ENCODE measurements at regions not wholly inside any gene's neighbourhood (a gene's known extent, or its start where the extent isn't known, plus 50 kb on each side); places are given as distances from the start of the nearest gene placed in this dataset.
"Not testable (repeated sequence)": the region's sequence is repeated elsewhere in the genome, so short reads cannot be mapped to it uniquely, and the experiment has no call there.

DNA sequence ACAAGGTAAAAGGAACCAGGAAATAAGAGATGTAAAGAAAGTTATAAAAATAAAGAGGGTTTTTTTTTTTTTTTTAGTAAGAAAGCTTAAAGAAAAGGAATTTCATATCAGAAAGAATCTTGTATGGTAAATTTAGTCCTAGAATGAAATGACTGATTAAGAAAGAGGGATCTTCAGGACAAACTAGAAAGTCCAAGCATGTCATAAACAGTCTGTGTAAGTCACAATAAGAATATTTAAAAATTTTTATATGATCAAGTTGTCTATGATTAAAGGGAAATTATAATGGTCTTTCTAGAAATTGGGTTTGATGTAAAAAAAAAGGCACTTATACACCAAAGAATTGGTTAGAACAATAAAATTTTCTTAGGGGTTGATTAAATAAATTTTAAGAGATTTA is 289.5 kb downstream of the XPNPEP1 start:
- no peak for DNase-seq

GRCh38 chr10:109633017-109633416 is 290.3 kb downstream of the XPNPEP1 start:
- DNase-seq = not testable (repeated sequence)

- no peak for DNase-seq
These were observed 298.4 kb downstream of the XPNPEP1 start for GRCh38 chr10:109624939-109625338.

GRCh38 chr10:109622566-109622965 is 300.7 kb downstream of the XPNPEP1 start:
- no peak for DNase-seq

GRCh38 chr10:109620396-109620795 is 302.9 kb downstream of the XPNPEP1 start:
- no peak for DNase-seq

GRCh38 chr10:109619914-109620313 is 303.4 kb downstream of the XPNPEP1 start:
- no peak for DNase-seq

DNA sequence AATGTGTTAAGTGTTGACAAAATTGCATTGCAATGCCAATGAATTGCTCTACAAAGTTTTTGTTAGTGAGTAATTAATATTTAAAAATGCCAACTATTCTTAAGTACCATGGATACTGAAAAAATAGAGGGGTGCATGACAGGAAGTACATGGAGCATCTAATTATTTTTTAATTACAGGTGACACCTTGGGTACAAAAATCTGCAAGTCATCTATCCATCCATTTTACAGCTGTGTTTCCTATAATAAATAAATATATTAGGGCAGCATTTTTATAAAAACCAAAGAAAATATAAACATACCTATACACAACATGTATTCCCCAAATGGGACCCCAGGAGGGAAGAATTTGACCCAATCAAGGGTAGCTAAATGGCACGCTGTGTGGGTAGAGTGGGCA is 304.6 kb downstream of the XPNPEP1 start:
- DNase-seq = no peak

DNA sequence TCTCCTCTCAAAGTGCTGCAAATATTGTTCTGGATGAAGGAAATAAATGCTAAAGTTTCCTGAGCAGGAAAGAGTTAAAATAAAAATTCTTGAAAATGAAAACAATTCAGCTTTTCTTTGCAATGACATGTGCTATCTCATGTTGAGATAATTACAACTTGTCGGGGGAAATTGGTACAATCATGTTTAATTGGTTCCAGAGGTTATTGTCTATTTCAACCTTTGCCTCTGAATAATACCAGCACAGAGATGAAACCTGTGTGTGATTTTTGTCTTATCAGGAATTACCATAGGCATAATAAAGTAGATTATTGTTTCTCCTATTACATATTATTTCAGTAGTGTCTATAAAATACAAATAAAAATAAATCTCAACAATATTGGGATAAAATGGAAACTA is 305.0 kb downstream of the XPNPEP1 start:
- no peak for DNase-seq

DNA sequence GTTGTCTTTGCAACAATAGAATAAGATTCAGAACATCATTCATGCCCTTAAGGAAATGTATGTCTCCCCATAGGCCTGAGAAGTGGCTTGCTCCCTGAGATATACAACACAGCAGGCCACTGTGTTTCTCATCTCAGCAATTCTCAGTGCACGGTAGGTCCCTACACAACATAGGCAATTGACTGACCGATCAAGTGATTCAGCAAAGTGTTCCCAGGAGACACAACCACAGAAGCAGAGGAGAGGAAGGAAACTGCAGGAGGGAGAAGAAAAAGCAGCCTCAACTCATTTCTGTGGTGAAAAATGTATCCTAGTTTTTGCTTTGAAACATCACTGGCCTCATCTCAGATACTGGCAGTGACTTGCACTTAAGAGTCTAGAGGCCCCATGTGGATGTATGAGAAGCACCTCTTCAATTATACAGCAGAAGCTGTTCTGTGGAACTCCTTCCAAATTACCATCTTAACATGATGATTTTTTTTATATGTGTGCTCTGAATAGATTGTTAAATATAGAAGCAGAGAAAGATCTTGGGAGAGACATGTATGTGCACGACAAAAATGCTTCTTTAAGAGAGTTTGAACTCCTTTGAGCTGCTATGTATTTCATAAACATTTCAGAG is 306.8 kb downstream of the XPNPEP1 start:
- no peak for DNase-seq

DNA sequence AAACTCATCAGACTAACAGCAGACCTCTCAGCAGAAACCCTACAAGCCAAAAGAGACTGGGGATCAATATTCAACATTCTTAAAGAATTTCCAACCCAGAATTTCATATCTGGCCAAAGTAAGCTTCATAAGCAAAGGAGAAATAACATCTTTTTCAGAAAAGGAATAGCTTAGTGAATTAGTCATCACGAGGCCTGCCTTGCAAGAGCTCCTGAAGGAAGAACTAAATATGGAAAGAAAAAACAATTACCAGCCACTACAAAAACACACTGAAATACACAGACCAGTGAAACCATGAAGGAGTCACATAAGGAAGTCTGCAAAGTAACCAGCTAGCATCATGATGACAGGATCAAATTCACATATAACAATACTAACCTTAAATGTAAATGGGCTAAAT is 328.0 kb downstream of the XPNPEP1 start:
- not testable (repeated sequence) for DNase-seq

GRCh38 chr10:109593682-109594081 is 329.6 kb downstream of the XPNPEP1 start:
- DNase-seq = no peak

GRCh38 chr10:109592391-109592790 is 330.9 kb downstream of the XPNPEP1 start:
- no peak for DNase-seq

DNA sequence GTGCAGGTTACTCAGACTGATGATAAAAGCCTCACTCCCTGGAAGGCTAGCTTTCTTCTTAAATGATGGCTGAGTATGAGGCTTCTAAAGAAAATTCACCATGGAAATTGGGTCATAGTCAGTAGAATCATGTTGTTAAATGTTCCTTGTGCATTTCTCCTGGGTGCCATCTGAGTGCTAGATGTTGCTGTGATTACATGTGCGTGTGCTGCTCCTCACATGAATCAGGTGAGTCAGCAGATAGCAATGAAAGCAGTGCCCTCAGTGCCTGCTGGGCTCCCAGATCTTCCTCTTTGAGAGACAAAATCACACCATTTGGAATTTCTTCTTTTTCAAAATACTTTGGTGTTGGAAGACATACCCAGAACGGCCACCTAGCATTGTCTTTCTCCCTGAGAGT is 331.7 kb downstream of the XPNPEP1 start:
- DNase-seq = no peak

DNA sequence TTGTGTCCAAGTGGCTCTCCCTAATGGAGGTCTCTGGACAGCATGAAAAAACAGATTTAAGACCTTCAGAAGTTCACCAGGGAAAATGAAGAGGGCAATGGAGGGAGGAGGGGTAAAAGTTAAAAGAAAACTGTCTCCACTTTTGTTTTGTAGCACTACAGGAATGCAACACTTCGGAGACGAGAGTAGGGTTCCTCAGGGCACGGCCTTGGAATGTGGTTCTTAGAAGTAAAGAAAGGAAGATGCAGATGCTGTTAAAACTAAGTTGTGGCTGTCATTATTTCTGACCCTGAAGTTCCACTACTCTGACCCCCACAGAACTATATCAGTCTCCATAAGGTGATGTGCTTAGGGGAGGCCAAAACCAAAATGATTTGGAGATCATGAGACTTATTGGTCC is 335.1 kb downstream of the XPNPEP1 start:
- no peak for DNase-seq

GRCh38 chr10:109587366-109587765 is 335.9 kb downstream of the XPNPEP1 start:
- DNase-seq = no peak

DNA sequence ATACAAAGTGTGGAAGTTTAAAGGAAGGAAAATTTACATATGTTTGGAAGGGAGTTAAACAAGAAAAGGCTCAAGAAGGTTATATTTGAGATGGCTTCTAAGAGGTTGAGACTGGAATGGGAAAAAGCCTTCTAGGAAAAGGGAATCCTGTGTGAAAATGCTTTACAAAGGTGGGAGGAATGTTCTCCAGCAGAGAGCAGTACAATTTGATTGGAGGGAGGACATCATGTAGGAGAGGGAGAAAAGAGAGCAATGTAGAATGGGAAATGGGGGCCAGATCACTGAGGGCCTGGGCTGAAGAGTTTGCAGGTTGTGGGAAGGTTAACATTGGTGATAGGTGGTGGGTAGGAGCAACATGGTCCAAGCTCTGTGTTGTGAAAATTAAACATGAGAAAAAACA is 366.9 kb downstream of the XPNPEP1 start:
- no peak for DNase-seq

DNA sequence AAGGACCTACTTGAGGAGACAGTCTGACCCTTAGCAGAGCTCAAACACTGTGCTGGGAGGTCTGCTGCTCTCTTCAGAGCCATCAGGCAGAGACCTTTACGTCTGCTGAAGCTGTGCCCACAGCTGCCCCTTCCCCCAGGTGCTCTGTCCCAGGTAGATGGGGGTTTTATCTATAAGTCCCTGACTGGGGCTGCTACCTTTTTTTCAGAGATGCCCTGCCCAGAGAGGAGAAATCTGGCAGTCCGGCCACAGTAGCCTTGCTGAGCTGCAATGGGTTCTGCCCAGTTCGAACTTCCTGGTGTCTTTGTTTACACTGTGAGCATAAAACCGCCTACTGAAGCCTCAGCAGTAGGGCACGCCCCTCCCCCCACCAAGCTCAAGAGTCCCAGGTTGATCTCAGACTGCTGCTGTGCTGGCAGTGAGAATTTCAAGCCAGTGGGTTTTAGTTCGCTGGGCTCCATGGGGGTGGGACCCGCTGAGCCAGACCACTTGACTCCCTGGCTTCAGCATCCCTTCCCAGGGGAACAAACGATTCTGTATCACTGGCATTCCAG is 381.2 kb downstream of the XPNPEP1 start:
- not testable (repeated sequence) for DNase-seq

- no peak for DNase-seq
These were observed 389.1 kb downstream of the XPNPEP1 start for GRCh38 chr10:109534193-109534592.

- DNase-seq = no peak
These were observed 394.1 kb downstream of the XPNPEP1 start for GRCh38 chr10:109529258-109529657.

DNA sequence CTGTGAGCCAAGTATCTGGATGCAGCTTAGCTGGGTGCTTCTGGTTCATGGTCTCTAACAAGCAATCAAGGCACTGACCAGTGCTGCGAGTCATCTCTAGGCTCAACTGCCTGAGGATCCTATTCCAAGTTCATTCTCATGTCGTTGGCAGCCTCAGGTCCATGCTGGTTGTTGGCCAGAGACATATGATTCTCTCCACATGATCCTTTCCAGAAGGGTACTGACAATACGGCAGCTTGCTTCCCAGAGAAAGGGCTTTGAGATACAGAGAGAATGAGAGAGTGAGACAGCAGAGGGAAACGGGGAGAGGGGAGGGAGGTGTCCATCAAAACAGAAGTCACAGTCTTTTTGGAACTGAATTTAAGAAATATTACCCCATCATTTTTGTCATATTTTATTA is 405.6 kb downstream of the XPNPEP1 start:
- DNase-seq = no peak

DNA sequence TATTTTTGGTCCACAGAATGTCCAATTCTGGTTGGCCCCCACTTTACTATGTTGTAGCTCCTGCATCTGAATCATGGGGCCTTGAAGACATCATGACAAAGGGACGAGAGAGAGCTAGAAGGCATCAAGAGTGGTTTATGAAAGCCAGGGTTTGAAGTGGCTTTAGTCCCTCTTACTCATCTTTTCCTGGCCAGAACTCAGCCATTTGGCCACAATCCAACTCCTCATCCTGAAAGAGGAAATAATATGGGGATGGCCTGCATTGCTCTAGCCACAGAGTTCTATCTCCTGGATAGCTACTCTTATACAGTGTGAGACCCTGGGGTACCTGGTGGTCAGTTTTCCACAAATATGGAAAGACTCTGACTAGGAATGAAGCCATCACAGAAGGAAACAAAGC is 418.9 kb downstream of the XPNPEP1 start:
- no peak for DNase-seq

DNA sequence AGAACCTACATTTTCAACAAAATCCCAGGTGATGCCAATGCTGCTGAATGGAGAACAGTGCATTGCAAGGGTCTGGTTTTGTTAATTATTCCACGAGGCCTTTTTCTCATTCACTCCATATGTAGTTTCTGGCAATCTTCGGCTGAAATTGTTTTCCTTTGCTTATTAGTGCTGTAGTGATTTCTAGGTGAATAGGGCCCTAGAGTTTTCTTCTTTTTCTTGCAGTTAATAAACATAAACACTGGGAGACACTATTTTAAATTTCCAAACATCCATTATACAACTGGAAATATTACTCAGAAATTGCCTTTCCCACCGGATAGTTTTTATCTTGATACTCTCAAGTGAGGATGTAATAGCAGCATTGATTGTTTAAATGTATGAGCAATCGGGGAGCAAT is 435.6 kb downstream of the XPNPEP1 start:
- DNase-seq = no peak

DNA sequence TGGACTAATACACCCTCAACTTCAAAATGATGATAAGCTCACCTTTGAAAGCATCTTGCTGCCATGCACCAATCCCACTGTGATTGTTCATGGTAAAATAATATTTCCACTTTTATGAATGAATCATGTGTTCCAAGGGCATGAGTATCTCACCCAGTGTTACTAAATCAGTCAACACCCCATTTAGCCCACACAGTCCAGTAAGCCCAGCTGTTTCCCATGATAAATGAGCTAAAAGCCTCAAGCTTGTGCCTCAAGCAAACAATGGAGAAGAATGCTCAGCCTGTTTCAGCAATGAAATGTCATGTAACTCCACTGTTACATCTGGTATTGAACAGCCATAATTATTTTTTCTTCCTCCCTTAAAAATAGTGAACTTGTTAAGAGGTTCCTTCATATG is 442.5 kb downstream of the XPNPEP1 start:
- DNase-seq = no peak

- DNase-seq = peak; percentile 17 to 71
These were observed 447.4 kb downstream of the XPNPEP1 start for GRCh38 chr10:109475711-109476421.

- DNase-seq = peak in 1 of 2 experiments; percentile 13
These were observed 448.5 kb downstream of the XPNPEP1 start for GRCh38 chr10:109474812-109475211.

Measured in NCI-H524 (cell line).